ENCODE measurements at regions not wholly inside any gene's neighbourhood (a gene's known extent, or its start where the extent isn't known, plus 50 kb on each side); places are given as distances from the start of the nearest gene placed in this dataset.

DNA sequence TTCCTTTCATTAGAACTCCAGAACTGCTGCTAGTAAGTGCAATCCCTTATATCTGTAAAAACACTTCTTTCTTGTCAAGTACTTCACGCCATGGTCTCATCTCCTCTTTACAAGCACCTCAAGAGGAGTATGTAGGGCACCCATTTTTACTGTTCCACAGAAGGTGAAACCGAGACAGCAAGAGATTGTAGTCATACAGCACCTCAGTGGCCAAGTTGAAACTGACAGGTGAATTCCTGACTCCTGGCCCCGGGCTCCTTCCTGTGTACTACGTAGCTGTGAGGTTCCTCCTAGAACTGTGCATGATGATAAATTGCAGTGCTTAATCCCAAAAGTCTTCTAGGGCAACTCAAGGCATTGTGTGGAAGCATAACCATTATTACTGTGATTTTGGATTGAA lies 131.5 kb upstream of the MEIS1 start:
- H3K4me1 ChIP-seq (ENCODE audit: control insufficient read depth, insufficient read depth, low read length): no peaks in the 10 kb centered on the region
- no peak overlapping the region for H2BK15ac ChIP-seq (ENCODE audit: low read depth, low read length)
- in situ Hi-C loops (cut with MboI; ENCODE audit: low sequenced_read_pairs): no loop called here
- H3K56ac ChIP-seq (ENCODE audit: extremely low read depth, insufficient read depth, low read length): no peak overlapping the region
- no peak overlapping the region for H2BK5ac ChIP-seq (ENCODE audit: low read depth, low read length, poor library complexity, severe bottlenecking)
- BruUV-seq (replicated peaks): no TSS peak
- no peak for DNase-seq
- H2AFZ ChIP-seq (replicated peaks; ENCODE audit: low read length, poor library complexity): no peak overlapping the region
- CTCF ChIA-PET: no interaction called here
- no peaks in the 10 kb centered on the region for H3K9me1 ChIP-seq (ENCODE audit: insufficient read depth, low read length)
- no peak overlapping the region for H3K23ac ChIP-seq (ENCODE audit: low read depth, low read length)
- peaks cover 20% of the 10 kb centered on the region for H3K27me3 ChIP-seq (ENCODE audit: control insufficient read depth, insufficient read depth, low read length)
- ATAC-seq (ENCODE audit: low read depth): no peak
- TF ChIP-seq RAD21 (IDR thresholded peaks at IDR 0.05; ENCODE audit: low read length) (no peak), FOS (IDR thresholded peaks at IDR 0.05; ENCODE audit: low read depth, low read length) (no peak), CEBPB (IDR thresholded peaks at IDR 0.05; ENCODE audit: low read depth, low read length) (no peak), SMC3 (IDR thresholded peaks at IDR 0.05; ENCODE audit: low read depth, low read length) (no peak), POLR2A (IDR thresholded peaks at IDR 0.05; ENCODE audit: low read depth, low read length) (no peak), BHLHE40 (IDR thresholded peaks at IDR 0.05; ENCODE audit: low read depth, low read length) (no peak), MXI1 (IDR thresholded peaks at IDR 0.05; ENCODE audit: borderline replicate concordance, low read depth, low read length) (no peak), MAZ (IDR thresholded peaks at IDR 0.05; ENCODE audit: borderline replicate concordance, low read depth, low read length) (no peak)
- POLR2A ChIA-PET (ENCODE audit: unreplicated experiment): no interaction called here
- intact Hi-C loops (cut with micrococcal nuclease): no loop called here
- H2AK5ac ChIP-seq (ENCODE audit: low read depth, low read length): no peak overlapping the region
- no peak overlapping the region for H3K9ac ChIP-seq (ENCODE audit: low read depth, low read length)
- no peak overlapping the region for H3K4ac ChIP-seq (ENCODE audit: low read depth, low read length)
- H4K91ac ChIP-seq (ENCODE audit: insufficient read depth, low read depth, low read length): no peak overlapping the region
- no peaks in the 10 kb centered on the region for H3K79me1 ChIP-seq (ENCODE audit: low read depth in 1 of 2, low read length in 2 of 2)
- H4K20me1 ChIP-seq (ENCODE audit: insufficient read depth, low read length): no peaks in the 10 kb centered on the region
- dilution Hi-C loops (cut with HindIII; ENCODE audit: low sequenced_read_pairs, unreplicated experiment): no loop called here
- no peaks in the 10 kb centered on the region for H3K9me3 ChIP-seq (ENCODE audit: control insufficient read depth, insufficient read depth, low read length)
- H4K5ac ChIP-seq (ENCODE audit: low read depth, low read length): no peak overlapping the region
- H3K18ac ChIP-seq (ENCODE audit: low read depth, low read length): no peak overlapping the region
- no peak overlapping the region for H2BK120ac ChIP-seq (ENCODE audit: low read depth, low read length)
- H2BK20ac ChIP-seq (ENCODE audit: low read depth, low read length): no peak overlapping the region
- no peak overlapping the region for H2AK9ac ChIP-seq (replicated peaks; ENCODE audit: low read depth, low read length, poor library complexity)
- no peaks in the 10 kb centered on the region for H3K36me3 ChIP-seq (ENCODE audit: control insufficient read depth, insufficient read depth, low read length)
- H3K4me2 ChIP-seq (ENCODE audit: low read depth, low read length): no peak overlapping the region
- no CpG with 5 or more reads among the region's 4 CpGs for WGBS, 2 experiments (ENCODE audit: extremely low coverage in 2 of 2, insufficient read length in 1 of 2)
- H3K14ac ChIP-seq (replicated peaks; ENCODE audit: low read depth, low read length): no peak overlapping the region
- H3K27ac ChIP-seq (ENCODE audit: insufficient read depth, low read length): no peak overlapping the region
- H3K4me3 ChIP-seq (ENCODE audit: insufficient read depth, low read depth, low read length): no peak overlapping the region
- no peak overlapping the region for H4K8ac ChIP-seq (ENCODE audit: low read depth in 2 of 2, low read length in 2 of 2)

Data from IMR-90 (cell line).